HG03520 (cell line): ENCODE measurements at regions not wholly inside any gene's neighbourhood (a gene's known extent, or its start where the extent isn't known, plus 50 kb on each side); places are given as distances from the start of the nearest gene placed in this dataset.
"Not testable (repeated sequence)": the region's sequence is repeated elsewhere in the genome, so short reads cannot be mapped to it uniquely, and the experiment has no call there.

Source experiments
- ATAC-seq: cut with Tn5 transposase; IDR thresholded peaks from one replicate; pipeline ENCODE4 v1.9.1; 2021; ENCODE audit warnings: mild to moderate bottlenecking, moderate library complexity; ENCODE audit not compliant: unreplicated experiment

- not testable (repeated sequence) for ATAC-seq
Observed at GRCh38 chr5:62243046-62243445, 63.0 kb upstream of the KIF2A start.

- ATAC-seq: not testable (repeated sequence)
Observed at GRCh38 chr5:62248192-62248591, 57.8 kb upstream of the KIF2A start.

- ATAC-seq: not testable (repeated sequence)
Observed at GRCh38 chr5:62250085-62250484, 55.9 kb upstream of the KIF2A start.

GRCh38 chr5:62250919-62251318 is 55.1 kb upstream of the KIF2A start:
- not testable (repeated sequence) for ATAC-seq

- not testable (repeated sequence) for ATAC-seq
Observed at GRCh38 chr5:62252519-62252918, 53.5 kb upstream of the KIF2A start.

- not testable (repeated sequence) for ATAC-seq
Observed at GRCh38 chr5:62255551-62255950, 50.5 kb upstream of the KIF2A start.

GRCh38 chr5:62256161-62257019 is 49.6 kb upstream of the KIF2A start:
- ATAC-seq: no peak
